ENCODE measurements at regions not wholly inside any gene's neighbourhood (a gene's known extent, or its start where the extent isn't known, plus 50 kb on each side); places are given as distances from the start of the nearest gene placed in this dataset.

DNA sequence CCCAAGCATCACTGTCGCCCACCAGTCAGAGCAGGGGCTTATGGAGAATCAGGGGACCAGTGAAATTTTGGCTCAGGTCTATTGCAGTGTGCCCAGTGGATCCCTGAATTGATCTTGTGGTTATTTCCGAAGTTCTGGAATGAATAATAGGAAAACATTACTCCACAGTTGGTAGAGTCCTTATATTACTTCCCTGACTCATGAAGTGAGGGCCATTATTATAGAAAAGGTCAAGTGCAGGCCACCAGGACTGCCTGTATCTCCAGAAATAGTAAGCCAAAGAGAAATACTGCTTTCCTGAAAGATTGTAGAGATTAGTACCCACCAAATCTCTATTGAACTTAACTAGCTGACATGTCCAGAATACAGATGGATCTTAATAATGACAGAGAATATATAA, 335.0 kb downstream of the NPR3 start:
- no peak for DNase-seq
- H3K4me1 Mint-ChIP-seq (ENCODE audit: low read depth, unreplicated experiment), result no peaks in the 10 kb centered on the region
- H3K27ac Mint-ChIP-seq (ENCODE audit: unreplicated experiment), result no peak overlapping the region
- H3K27me3 Mint-ChIP-seq (ENCODE audit: unreplicated experiment), result no peaks in the 10 kb centered on the region
- TF ChIP-seq CTCF (IDR thresholded peaks at IDR 0.05; ENCODE audit: unreplicated experiment), result no peak
- no TSS peak for BruUV-seq (replicated peaks)
- H3K36me3 Mint-ChIP-seq (ENCODE audit: insufficient read depth, unreplicated experiment), result no peaks in the 10 kb centered on the region
- H3K4me3 Mint-ChIP-seq (ENCODE audit: low read depth, unreplicated experiment), result no peak overlapping the region
- H3K9me3 Mint-ChIP-seq (ENCODE audit: low read depth, unreplicated experiment), result peaks cover 5% of the 10 kb centered on the region
- intact Hi-C loops (cut with micrococcal nuclease; ENCODE audit: unreplicated experiment), result no loop called here
- CTCF ChIA-PET, result no interaction called here

DNA sequence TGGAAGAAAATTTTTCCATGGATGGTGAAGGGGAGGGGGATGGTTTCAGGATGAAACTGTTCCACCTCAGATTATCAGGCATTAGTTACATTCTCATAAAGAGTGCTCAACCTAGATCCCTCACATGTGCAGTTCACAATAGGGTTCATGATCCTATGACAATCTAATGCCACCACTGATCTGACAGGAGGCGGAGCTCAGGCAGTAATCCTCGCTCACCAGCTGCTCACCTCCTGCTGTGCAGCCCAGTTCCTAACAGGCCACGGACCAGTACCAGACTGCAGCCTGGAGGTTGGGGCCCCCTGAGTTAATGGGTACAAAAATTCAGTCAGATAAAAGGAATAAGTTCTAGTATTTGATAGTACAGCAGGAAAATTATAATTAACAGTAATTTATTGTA, 337.2 kb downstream of the NPR3 start:
- CTCF ChIA-PET, result no interaction called here
- DNase-seq, result no peak
- intact Hi-C loops (cut with micrococcal nuclease; ENCODE audit: unreplicated experiment), result no loop called here
- no peaks in the 10 kb centered on the region for H3K4me1 Mint-ChIP-seq (ENCODE audit: low read depth, unreplicated experiment)
- no TSS peak for BruUV-seq (replicated peaks)
- H3K27me3 Mint-ChIP-seq (ENCODE audit: unreplicated experiment), result no peaks in the 10 kb centered on the region
- TF ChIP-seq CTCF (IDR thresholded peaks at IDR 0.05; ENCODE audit: unreplicated experiment), result no peak
- no peak overlapping the region for H3K4me3 Mint-ChIP-seq (ENCODE audit: low read depth, unreplicated experiment)
- H3K27ac Mint-ChIP-seq (ENCODE audit: unreplicated experiment), result no peak overlapping the region
- H3K9me3 Mint-ChIP-seq (ENCODE audit: low read depth, unreplicated experiment), result peaks cover 5% of the 10 kb centered on the region
- H3K36me3 Mint-ChIP-seq (ENCODE audit: insufficient read depth, unreplicated experiment), result no peaks in the 10 kb centered on the region

DNA sequence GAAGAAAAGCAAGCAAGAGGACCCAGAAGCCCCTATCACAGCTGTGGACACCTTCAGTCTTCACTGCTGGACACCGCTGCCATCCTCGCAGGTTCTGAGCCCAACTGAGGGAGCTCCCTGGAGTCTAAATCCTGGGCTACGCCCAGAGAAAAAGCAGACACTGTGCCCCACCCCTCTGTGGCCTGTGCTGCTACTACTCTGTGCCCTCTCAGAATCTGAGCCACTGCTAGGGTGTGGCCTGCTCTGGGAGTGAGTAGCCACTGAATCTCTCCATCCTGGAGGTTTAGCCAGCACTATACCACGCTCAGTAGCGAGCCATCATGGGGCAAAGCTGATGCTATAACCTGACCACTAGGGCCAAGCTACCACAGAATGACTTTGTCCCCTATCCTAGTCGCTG, 338.2 kb downstream of the NPR3 start:
- CTCF ChIA-PET, result interaction anchor here (0.6 to 0.9 kb wide), 2 partner anchors 15 to 44 kb away, joined by 3 read pairs; no protein-coding TSS in a partner anchor
- TF ChIP-seq CTCF (IDR thresholded peaks at IDR 0.05; ENCODE audit: unreplicated experiment), result no peak
- Mint-ChIP-seq H3K36me3 (ENCODE audit: insufficient read depth, unreplicated experiment) (no peaks in the 10 kb centered on the region), H3K27me3 (ENCODE audit: unreplicated experiment) (no peaks in the 10 kb centered on the region), H3K4me1 (ENCODE audit: low read depth, unreplicated experiment) (no peaks in the 10 kb centered on the region), H3K9me3 (ENCODE audit: low read depth, unreplicated experiment) (peaks cover 5% of the 10 kb centered on the region), H3K4me3 (ENCODE audit: low read depth, unreplicated experiment) (no peak overlapping the region), H3K27ac (ENCODE audit: unreplicated experiment) (no peak overlapping the region)
- BruUV-seq (replicated peaks), result no TSS peak
- no peak for DNase-seq
- intact Hi-C loops (cut with micrococcal nuclease; ENCODE audit: unreplicated experiment), result no loop called here

GRCh38 chr5:33049842-33050241, 338.7 kb downstream of the NPR3 start:
- CTCF ChIA-PET, result interaction anchor here (0.9 kb wide), 1 partner anchor 14 kb away, joined by 3 read pairs; no protein-coding TSS in a partner anchor
- no peaks in the 10 kb centered on the region for H3K27me3 Mint-ChIP-seq (ENCODE audit: unreplicated experiment)
- H3K4me1 Mint-ChIP-seq (ENCODE audit: low read depth, unreplicated experiment), result no peaks in the 10 kb centered on the region
- no peak overlapping the region for H3K27ac Mint-ChIP-seq (ENCODE audit: unreplicated experiment)
- no TSS peak for BruUV-seq (replicated peaks)
- H3K9me3 Mint-ChIP-seq (ENCODE audit: low read depth, unreplicated experiment), result peaks cover 5% of the 10 kb centered on the region
- no peak overlapping the region for H3K4me3 Mint-ChIP-seq (ENCODE audit: low read depth, unreplicated experiment)
- intact Hi-C loops (cut with micrococcal nuclease; ENCODE audit: unreplicated experiment), result no loop called here
- TF ChIP-seq CTCF (IDR thresholded peaks at IDR 0.05; ENCODE audit: unreplicated experiment), result no peak
- no peaks in the 10 kb centered on the region for H3K36me3 Mint-ChIP-seq (ENCODE audit: insufficient read depth, unreplicated experiment)
- DNase-seq, result peak; percentile 42
